Globus pallidus (tissue), 1 donor: ENCODE measurements at regions not wholly inside any gene's neighbourhood (a gene's known extent, or its start where the extent isn't known, plus 50 kb on each side); places are given as distances from the start of the nearest gene placed in this dataset.

Experiments
- DNase-seq: peaks from one replicate; pipeline ENCODE4 v3.0.0-alpha.2; 2015; ENCODE audit warnings: low spot score

DNA sequence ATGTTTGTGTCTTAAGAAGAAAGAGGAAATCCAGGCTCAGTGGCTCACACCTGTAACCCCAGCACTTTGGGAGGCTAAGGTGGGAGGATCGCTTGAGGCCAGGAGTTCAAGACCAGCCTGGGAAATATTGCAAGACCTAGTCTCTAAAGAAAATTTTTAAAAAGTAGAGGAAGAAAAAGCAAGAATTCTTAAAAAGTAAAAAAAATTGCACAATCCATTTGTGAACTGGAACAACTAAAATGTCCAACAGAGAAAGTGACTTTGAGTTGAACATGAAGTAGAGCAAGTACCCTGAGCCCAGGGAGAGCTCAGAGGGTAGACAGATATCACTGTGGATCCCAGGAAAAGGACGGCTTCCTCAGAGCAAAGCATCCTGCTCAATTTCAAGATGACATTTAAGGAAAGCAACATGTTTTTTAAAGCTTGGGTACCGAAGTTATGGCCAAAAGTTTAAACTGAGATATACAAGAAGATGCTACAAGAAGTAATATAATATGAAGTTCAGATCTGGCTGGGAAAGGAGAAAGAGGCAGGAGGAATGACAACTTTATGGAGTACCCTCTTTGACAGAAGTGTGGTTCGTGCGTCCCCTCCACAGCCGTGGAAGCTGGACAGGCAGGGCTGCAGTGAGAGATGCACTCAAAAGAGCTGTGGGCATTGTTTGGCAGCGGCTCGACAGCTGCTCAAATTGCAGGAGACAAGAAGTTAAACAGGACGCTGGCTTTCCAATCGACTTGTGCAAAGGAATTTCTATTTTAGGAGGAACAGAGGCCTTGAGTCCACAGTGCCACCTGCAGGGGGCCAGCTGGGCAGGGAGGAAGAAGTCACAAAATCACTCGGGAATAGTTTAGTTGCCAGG is 201.3 kb downstream of the JCAD start:
- DNase-seq: no peak

DNA sequence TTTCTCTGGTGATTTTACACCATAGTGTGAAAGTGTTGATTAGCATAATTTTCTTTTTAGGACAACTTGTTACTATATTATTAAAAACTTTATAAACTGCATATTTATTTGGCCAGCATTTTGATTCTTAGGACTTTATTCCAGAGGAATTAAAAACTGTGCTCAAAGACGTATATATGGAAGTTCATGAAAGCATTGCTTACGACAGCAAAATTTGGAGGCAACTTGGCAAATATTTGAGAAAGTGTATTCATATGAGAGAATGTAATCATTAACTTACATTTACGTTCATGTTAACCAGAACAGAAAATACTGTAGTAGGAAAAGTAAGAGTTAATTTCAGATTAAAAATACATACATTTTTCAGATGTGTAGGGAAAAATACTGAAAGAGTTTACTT is 203.1 kb downstream of the JCAD start:
- no peak for DNase-seq

DNA sequence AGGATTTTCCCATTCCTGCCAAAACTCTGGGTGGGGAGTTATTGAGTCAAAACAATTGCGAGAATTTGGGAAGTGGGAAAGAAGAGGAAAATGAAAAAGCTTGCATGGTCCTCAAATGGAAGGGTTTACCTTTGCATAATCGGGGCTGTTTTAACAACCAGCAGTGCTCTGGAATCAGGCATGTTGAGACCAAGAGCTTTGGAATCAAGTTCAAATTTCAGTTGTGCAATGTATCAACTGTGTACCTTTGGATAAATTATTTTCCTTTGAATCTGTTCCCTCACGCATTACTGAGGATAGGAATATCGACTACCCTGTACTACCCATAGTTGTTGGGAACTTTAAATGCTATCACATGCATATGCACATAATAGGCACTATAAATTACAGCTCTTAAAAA is 205.5 kb downstream of the JCAD start:
- DNase-seq: no peak

DNA sequence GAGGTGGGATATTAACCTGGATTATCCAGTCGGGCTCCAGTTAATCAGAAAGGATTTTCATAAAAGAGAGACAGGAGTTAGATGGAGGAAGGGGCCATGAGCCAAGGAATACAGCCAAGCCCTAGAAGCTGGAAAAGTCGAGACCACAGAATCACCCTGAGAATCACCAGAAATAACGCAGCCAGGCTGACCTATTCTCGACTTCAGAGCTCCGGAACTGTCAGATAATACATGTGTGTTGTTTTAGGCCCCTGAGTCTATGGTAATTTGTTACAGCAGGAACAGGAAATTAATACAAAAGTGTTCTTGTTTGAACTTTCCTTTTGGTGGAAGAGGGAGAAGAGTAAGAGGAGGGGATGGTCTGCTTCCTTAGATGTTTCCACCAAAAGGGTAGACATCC is 208.1 kb downstream of the JCAD start:
- DNase-seq: no peak

DNA sequence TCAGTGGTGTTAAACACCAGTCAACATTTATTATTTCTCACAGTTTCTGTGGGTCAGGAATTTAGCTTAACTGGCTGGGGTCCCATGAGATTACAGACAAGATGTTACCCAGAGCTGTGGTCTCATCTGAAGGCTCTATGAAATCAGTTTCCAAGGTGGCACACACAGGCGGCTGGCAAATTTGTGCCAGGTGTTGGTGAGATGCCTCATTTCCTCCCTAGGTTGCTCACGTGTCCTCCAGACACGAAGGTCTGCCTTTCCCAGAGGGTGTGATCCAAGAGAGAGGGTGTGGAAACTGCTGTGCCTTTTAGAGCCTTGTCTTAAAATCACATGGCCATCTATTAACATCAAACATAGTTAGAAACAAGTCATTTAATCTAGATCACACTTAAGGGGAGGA is 209.0 kb downstream of the JCAD start:
- DNase-seq: no peak

DNA sequence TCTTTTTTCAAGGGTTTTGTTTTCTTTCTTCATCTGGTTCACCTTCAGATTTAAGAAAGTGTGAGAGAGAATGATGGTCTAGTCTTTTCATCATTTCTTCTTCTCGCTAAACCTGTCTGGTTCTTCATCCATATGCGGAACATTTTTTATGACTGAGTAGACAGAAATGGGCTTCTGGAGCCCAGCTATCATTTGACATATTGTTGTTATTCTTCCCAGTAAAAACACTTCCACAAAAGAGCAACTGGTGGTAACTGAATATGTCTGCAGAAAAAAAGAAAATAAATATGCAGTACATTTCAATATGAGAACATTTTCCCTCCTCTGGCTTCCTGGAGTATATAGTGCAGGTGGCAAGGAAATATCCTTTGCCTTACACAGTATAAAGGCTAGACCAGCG is 209.5 kb downstream of the JCAD start:
- no peak for DNase-seq

DNA sequence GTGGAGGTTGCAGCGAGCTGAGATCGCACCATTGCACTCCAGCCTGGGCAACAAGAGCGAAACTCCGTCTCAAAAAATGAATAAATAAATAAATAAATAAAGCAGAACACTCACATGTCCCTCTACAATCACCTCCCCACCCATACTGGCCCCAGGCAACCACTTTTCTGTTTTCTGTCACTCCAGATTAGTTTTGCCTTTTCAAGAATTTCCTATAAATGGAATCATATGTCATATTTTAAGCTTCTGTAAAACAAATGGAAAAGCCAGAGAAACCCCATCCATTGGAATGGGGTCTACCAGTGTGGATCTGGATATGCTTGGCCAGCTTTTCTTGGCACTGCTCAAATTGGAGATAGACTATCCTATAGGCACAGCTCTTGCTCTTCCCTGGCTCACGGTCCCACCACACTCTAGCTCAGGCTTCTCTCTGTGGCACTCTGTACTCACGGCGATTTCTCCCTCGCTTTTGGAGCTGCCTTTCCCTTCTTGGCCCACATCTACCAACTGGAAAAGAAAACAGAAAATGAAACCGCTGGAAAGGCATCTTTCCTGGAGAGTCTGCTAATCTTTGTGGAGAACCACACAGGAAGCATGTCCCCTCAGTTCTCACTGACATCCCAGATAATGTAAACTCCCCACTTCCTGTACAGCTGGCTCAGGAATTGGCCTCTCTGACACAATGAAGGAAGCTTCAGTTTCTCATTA is 210.1 kb downstream of the JCAD start:
- DNase-seq: no peak

DNA sequence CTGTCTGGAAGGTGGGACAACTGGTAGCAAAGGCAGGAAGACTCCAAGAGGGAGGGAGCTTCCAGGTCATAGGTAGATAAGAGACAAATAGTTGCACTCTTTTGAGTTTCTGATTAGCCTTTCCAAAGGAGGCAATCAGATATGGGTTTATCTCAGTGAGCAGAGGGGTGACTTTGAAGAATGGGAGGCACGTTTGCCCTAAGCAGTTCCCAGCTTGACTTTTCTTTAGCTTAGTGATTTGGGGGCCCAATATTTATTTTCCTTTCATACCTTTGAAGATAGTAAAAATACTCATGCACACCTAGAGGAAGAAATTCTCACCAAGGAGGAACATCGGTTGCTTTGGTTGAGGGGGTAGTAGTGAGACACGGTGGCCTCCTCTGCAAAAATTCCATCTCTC is 212.1 kb upstream of the SVIL start:
- no peak for DNase-seq

DNA sequence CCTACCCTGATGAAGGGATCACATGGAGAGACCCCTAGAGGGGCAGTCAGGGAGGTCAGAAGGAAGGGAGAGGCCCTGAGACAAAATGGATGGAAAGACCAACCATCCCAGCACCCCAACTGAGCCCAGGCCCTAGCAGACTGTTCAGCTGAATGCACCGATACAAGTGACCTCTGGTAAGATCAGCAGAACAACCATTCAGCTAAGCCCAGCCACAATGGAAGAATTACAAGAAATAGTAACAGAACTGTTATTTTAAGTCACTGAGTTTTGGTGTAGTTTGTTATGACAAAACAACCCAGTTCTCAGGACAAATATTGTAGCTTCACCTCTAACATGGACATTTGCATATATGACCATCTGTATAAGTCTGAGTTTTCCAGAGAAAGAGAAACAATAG is 210.4 kb upstream of the SVIL start:
- no peak for DNase-seq

DNA sequence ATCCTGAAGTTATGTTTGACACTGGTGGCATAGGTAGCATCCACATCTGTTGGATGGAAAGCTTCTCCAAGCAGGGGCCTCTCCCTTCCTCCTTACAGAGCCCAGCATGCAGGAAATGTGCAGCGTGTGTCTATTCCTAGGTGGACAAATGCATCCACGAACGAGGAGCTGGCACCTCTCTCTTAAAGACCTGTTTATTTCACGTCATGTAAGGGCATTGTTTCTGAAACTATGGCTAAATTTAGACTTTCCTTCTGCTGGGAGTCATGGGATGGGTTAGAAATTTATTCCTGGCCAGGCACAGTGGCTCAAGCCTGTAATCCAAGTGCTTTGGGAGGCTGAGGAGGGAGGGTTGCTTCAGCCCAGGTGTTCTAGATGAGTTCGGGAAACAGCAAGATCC is 208.4 kb upstream of the SVIL start:
- DNase-seq: no peak

DNA sequence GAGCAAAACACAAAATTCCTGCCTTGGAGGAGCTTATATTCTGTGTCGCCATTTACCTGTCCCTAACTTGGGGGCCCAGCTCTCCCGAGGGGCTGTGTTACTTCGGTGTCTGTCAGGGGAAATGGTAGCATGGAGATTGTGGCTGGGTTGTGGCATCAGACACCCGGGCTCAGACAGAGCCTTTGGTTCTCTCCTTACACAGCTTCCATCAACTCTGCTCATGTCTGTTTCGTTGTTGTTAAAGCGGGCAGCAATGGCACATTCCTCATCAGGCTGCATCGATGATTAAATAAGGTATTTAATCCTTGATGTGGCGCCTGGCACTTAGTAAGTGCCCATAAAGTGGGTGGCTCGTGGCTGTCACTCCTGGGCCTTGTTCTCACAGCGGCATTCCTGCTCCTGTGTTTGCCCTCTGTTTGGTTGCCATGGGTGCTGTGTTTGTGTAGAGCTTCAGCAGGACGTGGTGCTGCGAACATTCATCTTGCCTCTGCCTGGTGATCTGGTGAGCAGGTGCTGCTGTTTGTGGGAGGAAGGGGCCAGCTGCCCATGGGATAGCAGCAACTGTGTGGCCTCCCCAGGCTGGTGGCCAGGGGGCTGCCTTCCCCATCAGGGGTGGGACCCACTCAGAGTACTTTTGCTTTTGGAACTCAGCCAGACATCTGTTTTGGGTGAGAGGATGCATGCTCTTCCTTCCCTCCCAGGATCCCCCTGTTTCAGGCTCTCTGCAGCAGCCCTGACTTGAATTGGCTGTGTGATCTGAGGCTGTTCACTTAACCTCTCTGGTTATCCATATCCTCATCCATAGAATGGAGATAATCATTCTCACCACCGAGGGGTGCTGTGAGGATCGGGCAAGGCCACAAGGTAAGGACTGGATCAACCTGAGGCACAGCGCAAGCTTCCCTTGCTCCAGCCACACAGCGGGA is 207.2 kb upstream of the SVIL start:
- no peak for DNase-seq

DNA sequence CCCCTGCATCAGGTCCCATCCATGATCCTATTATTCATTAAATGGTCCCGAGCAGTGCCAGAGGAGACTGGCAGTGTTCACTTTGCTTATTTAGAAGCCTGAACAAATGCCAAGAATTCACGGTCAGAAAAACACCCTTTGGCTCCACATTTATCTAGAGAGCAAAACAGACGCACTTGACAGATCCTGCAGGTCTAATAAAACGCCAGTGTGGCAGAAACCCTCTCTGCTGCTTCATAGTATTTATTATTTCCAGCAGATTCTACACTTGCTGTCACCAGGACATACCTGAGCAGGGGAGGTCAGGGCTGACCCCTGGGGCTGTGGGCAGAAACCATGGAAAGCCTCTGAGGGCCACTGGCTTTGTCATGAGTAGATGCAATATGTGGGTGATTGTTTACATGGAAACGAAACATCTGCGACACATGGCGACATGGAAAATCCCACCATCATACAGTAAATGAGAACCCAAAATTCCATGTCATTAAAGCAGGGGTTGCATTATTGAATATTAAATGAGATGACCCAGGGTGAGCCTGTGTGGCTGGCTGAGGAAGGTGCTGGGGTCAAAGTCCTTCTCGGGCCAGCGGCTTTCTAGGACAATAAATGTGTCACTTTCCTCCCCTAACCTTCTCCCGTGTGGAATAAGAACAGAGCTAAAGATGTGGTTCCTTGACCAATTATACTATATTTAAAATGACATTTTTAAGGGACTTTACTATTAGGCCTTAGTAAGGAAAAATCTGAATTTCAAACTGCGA is 205.9 kb upstream of the SVIL start:
- DNase-seq: no peak

DNA sequence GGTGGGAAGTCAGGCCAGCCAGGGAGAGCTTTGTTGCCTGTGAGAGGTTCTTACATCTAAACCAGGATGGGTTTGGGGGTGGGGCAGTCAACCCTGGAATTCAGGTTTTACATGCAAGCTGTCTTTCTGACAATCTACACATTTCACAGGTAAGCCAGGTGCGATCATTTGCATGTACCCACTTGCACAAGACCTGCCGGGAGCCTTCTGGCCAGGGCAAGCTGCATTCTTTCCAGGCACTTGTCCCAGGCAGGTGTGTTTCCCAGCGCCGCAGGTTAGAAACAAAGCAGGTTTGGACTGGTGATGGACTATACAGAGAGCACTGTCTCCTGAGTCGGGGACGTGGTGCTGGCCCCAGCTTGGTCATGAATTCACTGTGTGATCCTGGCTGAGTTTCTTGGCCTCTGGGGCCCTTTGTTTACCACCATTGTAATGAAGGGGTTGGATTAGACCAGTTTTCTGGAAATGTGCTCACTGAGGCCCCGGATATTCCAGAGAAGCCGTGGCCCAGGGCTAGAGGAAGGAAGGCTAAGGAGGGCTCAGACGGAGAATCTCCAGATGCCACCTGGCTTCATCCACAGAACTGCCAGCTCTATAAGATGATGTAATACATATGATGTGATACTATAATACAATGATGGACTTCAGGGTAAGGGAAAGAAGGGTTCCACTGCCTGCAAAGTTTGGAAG is 205.2 kb upstream of the SVIL start:
- no peak for DNase-seq

DNA sequence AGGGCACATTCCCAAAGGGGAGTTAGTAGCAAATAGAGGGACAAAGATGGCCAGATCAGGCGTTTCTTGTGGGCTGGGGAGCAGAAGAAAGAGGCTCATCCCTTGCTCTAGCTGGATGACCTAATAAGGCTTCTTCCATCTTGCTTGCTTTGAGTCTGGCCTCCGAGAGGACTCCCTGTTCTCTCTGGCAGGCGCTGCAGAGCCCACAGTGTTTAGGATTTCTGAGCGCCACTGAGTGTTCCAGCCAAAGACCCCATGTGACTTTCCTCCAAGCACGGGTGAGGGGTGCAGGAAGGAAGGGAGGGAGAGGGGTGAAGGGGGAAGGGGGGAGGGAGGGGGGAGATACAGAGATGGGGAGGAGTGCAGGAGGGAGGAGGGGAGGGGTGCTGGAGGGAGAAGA is 203.8 kb upstream of the SVIL start:
- no peak for DNase-seq

DNA sequence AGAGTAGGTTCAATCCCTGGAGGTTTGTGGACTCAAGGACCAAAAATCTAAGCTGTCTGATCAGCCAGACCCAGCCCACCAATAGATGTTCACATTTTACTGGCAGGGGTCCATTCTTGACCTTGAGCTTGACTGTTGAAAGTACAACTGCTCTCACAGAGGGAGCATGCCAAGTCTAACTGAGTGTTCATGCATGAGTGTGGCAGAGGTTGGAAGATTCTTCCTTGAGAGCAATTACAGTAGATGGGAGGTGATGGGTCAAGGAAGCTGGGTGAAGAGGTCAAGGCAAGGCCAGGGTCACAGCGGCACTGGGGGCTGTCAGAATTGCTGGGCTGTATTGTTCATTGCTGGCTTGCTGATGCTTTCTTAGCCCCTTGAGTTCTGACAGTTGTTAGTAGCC is 202.8 kb upstream of the SVIL start:
- no peak for DNase-seq

DNA sequence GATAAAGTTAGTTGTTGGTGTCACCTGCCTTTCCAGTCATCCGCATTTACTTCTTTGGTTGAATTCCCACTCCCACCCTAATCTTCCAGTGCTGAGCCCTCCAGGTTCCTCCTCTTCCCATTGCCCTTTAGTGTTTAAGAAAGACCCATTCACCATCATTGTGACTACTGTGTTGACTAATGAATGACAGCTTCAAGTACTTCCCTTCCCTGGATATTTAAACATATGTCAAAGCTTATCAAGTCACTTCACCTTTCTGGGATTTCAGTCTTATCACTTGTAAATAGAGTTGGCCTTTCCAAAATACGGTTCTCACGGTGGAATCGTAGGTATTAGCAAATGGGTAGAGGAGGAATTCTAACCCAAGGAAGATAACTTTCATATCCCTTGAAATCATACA is 201.6 kb upstream of the SVIL start:
- DNase-seq: no peak

DNA sequence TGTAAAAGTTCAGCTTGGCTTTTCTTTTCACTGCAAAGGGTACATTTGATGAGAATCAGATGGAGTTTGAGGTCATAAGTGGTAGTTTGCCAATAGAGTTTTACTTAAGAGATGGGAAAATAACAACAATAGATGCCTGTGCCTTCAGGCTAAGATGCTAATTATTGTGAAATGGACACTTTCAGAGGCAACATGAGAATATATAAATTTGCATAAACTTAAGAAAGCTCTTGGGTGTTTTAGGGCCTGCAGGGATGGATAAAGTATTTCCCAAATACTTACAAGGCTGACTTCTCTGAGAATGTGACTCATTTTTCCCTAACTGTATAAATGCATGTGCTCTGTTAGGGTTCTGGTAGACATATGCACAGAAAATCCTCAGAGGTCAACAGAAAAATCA is 200.3 kb upstream of the SVIL start:
- DNase-seq: no peak

DNA sequence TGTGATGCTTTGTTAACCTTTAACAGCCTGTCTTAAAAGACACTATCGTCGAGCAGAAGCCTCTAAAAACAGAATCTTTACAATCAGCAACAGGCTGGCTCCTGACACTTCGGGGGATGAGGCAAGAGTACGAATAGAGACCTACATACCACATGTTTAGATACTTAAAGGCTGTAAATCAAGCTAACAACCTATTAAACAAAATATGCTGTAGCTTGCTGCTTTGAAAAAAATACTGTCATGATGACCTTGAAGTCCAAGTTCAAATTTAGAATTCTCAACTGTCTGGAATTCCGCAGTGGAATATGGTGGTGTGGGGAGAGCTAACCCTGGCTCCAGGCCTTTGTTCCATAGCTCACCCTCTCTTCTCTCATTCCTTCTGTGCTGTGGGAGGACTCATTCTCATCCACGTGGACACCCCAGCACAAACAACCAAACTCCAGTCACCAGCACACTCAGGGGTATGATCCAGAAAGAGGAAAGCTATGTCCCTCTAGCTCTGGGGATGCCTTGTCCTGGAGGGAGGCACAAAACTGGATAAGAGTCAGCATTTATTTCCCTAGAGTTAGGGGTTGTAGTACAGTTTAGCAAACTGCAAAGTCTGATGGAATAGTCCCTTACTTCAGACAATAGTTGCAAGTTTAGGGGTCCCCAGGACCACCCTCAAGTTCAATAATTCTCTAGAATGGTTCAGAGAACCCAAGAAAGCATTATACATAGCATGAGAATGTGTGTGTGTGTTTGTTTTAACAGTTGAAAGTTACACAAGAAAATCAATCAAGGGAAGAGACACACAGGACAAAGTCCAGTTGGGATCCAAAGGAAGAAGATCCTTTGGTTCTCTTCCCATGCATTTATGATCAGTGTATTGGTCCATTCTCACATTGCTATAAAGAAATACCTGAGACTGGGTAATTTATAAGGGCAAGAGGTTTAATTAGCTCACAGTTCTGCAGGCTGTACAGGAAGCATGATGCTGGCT is 196.1 kb upstream of the SVIL start:
- DNase-seq: no peak

DNA sequence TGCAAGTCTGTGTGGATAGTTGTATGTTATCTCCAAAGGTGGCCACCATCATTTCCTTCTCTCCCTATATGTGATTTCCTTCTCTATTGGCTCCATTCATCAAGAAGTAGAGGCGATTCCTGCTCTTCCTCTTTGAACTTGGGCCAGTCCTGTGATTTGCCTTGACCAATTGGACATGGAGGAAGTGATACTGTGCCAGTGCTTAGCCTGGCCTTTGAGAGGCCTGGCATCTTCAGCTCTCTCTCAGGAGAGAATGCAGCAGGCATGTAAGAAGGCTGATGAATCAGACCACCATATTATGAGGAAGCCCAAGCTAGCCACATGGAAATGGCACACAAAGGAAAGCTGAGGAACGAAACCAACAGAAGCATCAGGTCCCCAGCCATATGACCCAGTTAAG is 195.0 kb upstream of the SVIL start:
- DNase-seq: no peak

DNA sequence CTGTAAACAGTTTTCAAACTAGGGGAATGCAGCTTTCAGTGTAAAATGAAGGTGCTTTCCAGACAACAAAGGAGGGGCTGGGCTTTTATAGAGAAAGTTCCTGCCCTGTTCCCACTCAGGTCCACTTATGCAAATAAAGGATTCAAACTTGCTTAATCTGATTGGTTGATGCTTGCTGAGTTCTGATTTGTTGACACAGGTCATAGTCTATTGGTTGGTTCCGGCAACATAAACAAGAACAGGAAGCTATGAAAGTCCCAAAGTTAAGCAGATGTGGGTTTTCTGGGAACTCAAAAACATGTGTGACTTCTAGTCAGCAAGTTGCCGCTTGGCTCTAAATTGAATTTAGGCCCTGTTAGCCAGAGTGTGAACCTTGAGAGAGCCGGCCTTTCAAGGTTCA is 194.2 kb upstream of the SVIL start:
- no peak for DNase-seq
